GM04504 (cell line): ENCODE measurements at regions not wholly inside any gene's neighbourhood (a gene's known extent, or its start where the extent isn't known, plus 50 kb on each side); places are given as distances from the start of the nearest gene placed in this dataset.
"Not testable (repeated sequence)": the region's sequence is repeated elsewhere in the genome, so short reads cannot be mapped to it uniquely, and the experiment has no call there.

ENCODE experiments used
- DNase-seq: peaks from one replicate; pipeline ENCODE4 v3.0.0-alpha.2; 2012; ENCODE audit warnings: low read depth

- DNase-seq = no peak
Measured at GRCh38 chr6:128736780-128737179, 146.2 kb upstream of the LAMA2 start.

- DNase-seq = no peak
Measured at GRCh38 chr6:128731249-128732165, 151.4 kb upstream of the LAMA2 start.

DNA sequence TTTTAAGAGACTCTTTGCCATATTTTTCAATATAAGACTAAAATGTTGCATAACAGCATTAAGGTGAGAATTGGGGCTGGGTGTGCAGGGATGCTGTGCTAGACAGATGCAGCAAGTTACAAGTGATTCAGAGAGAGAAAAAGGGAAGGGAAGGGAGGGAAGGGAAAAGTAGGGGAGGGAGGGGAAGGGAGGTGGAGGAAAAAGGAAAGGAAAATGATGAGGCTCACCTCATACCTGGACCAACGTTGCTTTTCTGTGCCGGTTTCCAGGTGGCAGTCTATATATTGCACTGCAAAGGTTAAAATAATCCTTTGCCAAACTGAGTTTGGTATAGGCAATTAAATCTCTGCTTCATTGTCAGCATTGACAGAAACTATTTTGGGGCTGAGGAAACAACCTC, 155.4 kb upstream of the LAMA2 start:
- no peak for DNase-seq

GRCh38 chr6:128725271-128726233, 157.4 kb upstream of the LAMA2 start:
- no peak for DNase-seq

DNA sequence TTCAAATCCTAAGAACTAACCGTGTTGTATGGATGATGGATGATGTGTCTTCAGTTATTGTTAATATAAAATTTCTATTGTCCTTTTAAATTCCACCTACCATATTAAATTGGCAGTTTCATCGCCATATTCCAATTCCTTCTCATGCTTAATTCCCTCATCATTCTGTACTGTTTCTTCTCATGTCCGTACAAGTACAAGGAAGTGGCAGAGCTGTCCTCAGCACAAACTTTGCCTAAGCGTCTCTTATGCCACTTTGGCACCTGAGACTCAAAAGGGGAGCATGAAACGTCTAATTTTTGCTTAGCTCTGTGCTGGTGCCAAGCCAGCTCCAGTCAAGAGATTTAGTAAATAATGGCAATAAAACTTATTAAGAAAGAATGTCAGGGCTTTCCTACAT, 158.2 kb upstream of the LAMA2 start:
- no peak for DNase-seq

GRCh38 chr6:128723667-128724066, 159.3 kb upstream of the LAMA2 start:
- DNase-seq = no peak

DNA sequence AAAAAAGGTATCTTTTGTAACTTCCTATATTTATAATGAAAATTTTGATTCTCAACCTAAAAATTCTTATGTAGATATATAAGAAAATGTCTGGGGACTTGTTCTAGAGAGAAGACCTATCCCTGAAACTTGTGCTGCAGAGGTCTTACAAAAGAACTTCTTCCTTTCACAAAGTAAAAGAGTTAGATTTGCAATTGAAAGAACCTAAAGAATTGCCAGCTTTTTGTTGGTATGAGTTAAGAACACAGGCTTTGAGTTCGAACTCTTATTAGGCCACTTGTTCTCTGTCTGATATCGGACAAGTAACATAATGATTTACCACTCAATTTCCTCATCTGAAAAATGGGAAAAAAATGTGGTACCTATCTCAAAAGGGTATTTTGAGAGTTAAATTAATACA, 162.0 kb upstream of the LAMA2 start:
- DNase-seq = no peak

- DNase-seq = no peak
Measured at GRCh38 chr6:128719786-128720185, 163.2 kb upstream of the LAMA2 start.

DNA sequence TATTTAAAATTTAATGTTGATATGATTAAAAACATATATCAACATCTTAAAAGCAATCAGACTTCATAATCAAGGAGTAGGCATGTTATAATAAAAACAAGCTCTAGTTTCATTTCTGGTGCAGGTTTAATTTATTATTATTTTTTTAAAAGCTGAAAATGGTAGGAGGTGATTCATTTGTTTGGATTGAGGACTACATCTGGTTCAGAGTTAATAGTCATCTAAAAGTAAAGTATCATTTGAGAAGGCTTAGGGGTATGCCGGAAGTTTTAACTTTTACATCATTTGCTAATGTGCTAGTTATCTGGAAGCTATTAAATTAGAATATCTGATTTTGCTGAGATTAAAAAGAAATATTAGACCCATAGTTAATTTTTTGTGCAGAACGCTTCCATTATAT, 169.5 kb upstream of the LAMA2 start:
- no peak for DNase-seq

DNA sequence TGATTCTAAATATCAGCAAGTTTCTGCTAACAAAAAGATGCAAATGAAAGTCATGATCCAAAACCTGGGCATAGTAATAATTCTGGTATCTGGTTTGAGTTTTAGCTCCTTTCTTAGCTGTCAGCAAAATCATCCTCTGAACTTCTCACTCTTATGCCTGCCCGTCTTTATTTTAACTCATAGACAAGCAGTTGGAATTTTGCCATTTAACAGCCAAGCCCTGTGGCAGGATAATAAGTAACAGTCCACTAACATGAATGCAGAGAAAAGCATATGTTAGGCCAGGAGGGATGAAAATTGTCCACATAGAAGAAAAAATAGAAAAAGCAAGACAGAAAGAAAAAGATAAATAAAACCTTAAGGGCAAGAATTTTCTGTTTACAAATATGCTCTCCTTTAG, 170.0 kb upstream of the LAMA2 start:
- DNase-seq = no peak

- no peak for DNase-seq
Measured at GRCh38 chr6:128711149-128711548, 171.8 kb upstream of the LAMA2 start.

GRCh38 chr6:128710315-128710714, 172.6 kb upstream of the LAMA2 start:
- DNase-seq = no peak

- no peak for DNase-seq
Measured at GRCh38 chr6:128704601-128705000, 178.3 kb upstream of the LAMA2 start.

DNA sequence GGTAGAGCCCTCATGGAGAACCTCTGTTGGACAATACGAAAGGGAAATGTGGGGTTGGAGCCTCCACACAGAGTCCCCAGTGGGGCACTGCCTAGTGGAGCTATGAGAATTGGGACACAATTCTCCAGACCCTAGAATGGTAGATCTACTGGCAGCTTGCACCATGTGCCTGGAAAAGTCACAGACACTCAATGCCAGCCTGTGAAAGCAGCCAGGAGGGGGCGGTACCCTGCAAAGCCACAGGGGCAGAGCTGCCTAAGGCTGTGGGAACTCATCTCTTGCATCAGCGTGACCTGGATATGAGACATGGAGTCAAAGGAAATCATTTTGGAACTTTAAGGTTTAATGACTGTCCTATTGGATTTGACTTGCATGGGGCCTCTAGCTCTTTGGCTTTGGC, 179.1 kb upstream of the LAMA2 start:
- not testable (repeated sequence) for DNase-seq

DNA sequence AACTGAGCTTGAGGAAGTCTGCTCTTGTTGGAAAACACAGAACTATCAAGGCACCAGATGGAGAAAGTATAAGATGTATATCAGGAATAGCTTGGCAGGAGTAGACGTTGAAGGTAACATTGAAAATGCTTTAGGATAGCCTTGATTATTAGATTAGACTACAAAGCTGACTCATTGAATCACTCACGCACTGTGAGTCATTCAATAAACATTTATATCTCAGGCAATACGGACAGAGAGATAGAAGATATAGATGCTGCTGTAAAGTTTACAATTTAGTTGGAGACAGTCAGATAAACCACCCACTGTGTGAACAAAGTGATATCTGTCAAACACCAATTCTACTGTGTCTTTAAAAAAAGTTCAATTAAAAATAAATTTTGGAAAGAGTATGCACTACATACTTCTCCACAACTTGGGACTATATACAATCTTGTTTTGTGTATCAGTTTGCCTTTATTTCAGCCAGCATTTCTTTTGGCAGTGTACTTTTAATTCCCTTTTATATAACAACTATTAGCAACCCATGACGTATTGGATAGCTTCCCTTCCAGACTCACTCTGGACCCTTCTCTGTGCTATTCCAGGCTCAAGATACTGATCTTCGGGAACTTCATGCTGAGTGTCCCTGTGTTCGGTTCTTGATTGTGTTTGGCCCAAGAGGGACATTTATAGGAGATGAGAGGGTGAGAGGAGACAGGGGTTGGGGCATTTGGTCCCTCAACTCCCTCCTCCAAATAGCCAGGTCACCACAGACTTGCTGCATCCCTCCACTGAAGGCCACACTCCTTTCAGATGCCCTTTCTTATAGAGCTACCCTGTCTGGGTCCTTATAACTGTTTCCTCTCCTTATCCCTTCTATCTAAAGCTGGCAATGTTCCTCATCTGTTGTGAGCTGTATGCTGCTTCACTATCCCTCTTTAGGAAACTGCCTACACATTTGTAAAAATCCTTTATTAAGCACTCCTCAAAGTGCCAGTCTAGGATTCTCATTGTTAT, 176.6 kb upstream of the PTPRK start:
- no peak for DNase-seq

DNA sequence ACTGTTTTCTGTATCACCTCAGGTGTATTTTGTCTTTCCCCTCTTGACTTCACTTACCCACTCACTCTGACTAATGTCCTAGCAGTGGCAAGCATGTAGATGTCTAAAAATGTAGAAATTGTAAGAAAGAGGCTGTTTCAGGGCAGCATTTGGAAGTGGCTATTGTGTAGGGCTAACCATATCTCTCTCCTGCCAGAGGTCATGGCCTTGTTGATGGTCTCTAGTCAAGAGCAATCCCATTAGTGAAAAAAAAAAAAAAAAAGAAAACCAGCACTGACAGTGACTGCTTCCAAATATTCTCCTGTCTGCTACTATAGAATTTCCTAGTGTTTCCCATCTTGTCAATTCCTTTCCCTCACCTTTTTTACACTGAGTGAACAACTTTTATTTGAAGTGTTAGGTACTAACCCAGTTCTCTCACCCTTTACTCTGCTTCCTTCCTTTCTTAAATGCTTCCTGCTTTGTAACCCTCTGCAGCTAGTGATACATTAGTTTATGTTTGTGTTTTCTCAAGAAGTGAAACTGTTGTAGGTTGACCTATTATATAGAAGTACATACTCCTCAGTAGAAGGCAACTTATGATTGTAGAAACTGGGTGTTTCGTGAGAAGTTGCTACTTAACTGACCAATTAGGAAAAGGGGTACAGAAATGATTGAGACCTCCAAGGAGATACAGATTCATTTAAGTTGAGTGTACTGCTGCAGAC, 174.1 kb upstream of the PTPRK start:
- DNase-seq = no peak

DNA sequence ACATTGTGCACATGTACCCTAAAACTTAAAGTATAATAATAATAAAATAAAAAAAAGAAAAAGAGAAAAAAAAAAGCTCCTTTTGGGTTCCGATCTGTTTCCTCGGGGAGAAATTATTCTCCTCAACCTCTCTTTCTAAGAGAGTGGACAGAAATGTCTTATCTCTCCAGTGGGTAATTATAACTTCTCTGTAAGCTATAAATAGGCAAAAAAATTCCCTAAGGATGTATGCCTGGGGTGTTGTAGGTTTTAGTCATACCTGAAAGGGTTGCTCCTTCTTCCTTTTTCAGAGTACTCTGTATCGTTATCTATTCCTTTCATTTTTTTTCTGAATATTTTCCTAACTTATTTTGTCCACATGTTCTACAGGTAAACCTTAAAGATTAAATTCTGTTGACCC, 169.7 kb upstream of the PTPRK start:
- DNase-seq = no peak

DNA sequence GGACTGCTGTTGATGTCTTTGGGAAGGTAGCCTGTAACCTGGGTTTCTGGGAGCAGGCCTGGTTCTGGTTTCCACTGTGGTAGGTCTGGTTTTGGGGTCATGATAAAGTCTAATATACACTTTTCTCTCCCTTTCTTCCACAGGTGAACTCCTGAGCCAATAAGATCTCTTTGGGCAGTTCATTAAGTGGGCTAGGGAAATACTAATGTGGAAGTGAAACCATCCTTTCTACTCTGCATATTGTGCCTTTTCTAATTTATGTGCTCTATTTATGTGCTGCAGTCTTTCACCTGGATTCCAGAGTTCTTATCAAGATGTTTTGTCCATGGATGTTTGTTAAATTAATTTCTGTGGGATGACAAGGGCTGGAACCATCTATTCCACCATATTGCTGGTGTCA, 165.7 kb upstream of the PTPRK start:
- DNase-seq = no peak

GRCh38 chr6:128676456-128676855, 156.1 kb upstream of the PTPRK start:
- DNase-seq = no peak

DNA sequence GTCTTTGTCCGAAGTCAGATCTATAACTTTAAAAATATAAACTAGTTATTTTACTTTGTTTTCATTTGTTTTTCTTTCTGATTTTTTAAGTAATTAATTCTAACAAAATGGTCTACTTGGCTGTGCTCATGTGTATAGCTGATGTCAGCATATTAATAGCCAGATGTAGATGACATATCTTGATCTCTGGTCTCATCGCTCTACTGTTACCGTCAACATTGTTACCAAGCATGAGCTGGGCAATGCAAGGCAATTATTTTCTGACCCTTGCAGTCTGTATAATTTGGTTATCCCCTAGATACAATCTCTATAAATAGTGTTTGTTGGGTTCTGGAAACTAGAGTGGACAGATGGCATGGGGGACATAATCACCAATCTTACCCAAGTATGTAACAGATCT, 151.6 kb upstream of the PTPRK start:
- no peak for DNase-seq

GRCh38 chr6:128667339-128667858, 147.0 kb upstream of the PTPRK start:
- DNase-seq = no peak
